HepG2 (cell line): ENCODE measurements at regions not wholly inside any gene's neighbourhood (a gene's known extent, or its start where the extent isn't known, plus 50 kb on each side); places are given as distances from the start of the nearest gene placed in this dataset.

Experiments
- ATAC-seq: fragments of 200-7000 bp; cut with Tn5 transposase; 3 replicates; pipeline ENCODE4 v1.9.1; 2020; ENCODE audit warnings: mild to moderate bottlenecking, moderate library complexity
- BruUV-seq: library from RNA; stranded (reverse); fragments of 400-500 nt; replicated peaks from 2 replicates; lab custom pipeline; 2021; lab: Mats Ljungman, UMichigan
- CTCF ChIA-PET: fragments of 300-600 bp; formaldehyde crosslinking; extraction: SDS; loops from one replicate; lab custom pipeline; 2021; ENCODE audit warnings: low total read pairs, inconsistent platforms, low intra/inter-chr PET ratio; lab: Yijun Ruan, JAX
- POLR2A ChIA-PET: fragments of 350-600 bp; sonication (Branson Sonifier 250); formaldehyde crosslinking; loops from one replicate; lab custom pipeline; 2020; ENCODE audit warnings: antibody characterized with exemption, inconsistent platforms; lab: Yijun Ruan, JAX
- DNase-seq: peaks from one replicate; pipeline ENCODE4 v3.0.0-alpha.2; 2015; ENCODE audit warnings: low spot score
- FAIRE-seq: peaks from 3 replicates; lab custom pipeline; 2011; peaks lifted over from hg19 to GRCh38; lab: Jason Lieb, UNC
- H2AFZ ChIP-seq: one replicate; pipeline ENCODE4 v1.6.1; 2011; ENCODE audit warnings: low read length, inconsistent platforms
- H3K27ac ChIP-seq: fragments of 300-600 bp; 3 replicates; pipeline ENCODE4 v1.8.0; 2011; ENCODE audit warnings: mixed run types, mild to moderate bottlenecking, mixed read lengths, low read length, inconsistent platforms; ENCODE audit not compliant: insufficient read depth; ENCODE audit errors: extremely low read length
- H3K27me3 ChIP-seq, 2 experiments: fragments of 200-600 bp in 1 of 2; 2 replicates in 1 of 2; 3 replicates in 1 of 2; pipeline versions ENCODE4 v1.6.0 to v1.8.0; 2011; ENCODE audit warnings: low read length in 2 of 2, mild to moderate bottlenecking in 2 of 2, moderate library complexity in 2 of 2, inconsistent platforms in 1 of 2; ENCODE audit not compliant: insufficient read depth in 2 of 2, control insufficient read depth in 1 of 2
- H3K36me3 ChIP-seq, 2 experiments: fragments of 200-600 bp in 1 of 2; replicated peaks in 1 of 2; 2 replicates in 1 of 2; 3 replicates in 1 of 2; pipeline versions ENCODE4 v1.5.1 to v1.8.0; 2011; ENCODE audit warnings: low read length in 2 of 2, inconsistent platforms in 1 of 2; ENCODE audit not compliant: insufficient read depth in 2 of 2, control insufficient read depth in 1 of 2
- H3K4me1 ChIP-seq: 2 replicates; pipeline ENCODE4 v1.5.1; 2012; ENCODE audit warnings: low read length, inconsistent platforms; ENCODE audit not compliant: insufficient read depth
- H3K4me2 ChIP-seq: 2 replicates; pipeline ENCODE4 v1.6.0; 2011; ENCODE audit warnings: low read depth, low read length, inconsistent platforms
- H3K4me3 ChIP-seq, 3 experiments: fragments of 200-600 bp in 1 of 3; sonication (generic), shearing (Covaris generic) in 1 of 3; replicated peaks in 1 of 3; 2 replicates each; pipeline ENCODE4 v1.5.1; 2011 to 2016; ENCODE audit warnings: low read length in 3 of 3, inconsistent platforms in 2 of 3, low read depth in 2 of 3, mild to moderate bottlenecking in 2 of 3, control low read depth in 1 of 3, mixed read lengths in 1 of 3; ENCODE audit not compliant: insufficient read depth in 1 of 3
- H3K79me2 ChIP-seq: one replicate; pipeline ENCODE4 v1.6.1; 2011; ENCODE audit warnings: low read length, inconsistent platforms; ENCODE audit not compliant: insufficient read depth
- H3K9ac ChIP-seq: 2 replicates; pipeline ENCODE4 v1.6.0; 2011; ENCODE audit warnings: mild to moderate bottlenecking, low read depth, low read length, inconsistent platforms; ENCODE audit not compliant: insufficient read depth
- H3K9me3 ChIP-seq: 2 replicates; pipeline ENCODE4 v1.5.1; 2012; ENCODE audit warnings: mild to moderate bottlenecking, low read length
- H4K20me1 ChIP-seq: 2 replicates; pipeline ENCODE4 v1.6.0; 2011; ENCODE audit warnings: inconsistent platforms, mild to moderate bottlenecking, low read length, moderate library complexity; ENCODE audit not compliant: insufficient read depth
- ATF2 ChIP-seq: sonication (generic); formaldehyde crosslinking; IDR thresholded peaks from 2 replicates; pipeline ENCODE4 v1.4.0; 2020; ENCODE audit warnings: missing genetic modification reagents
- ELF3 ChIP-seq: IDR thresholded peaks from 2 replicates; pipeline ENCODE4 v1.6.1; 2016; ENCODE audit warnings: missing genetic modification reagents, missing compliant biosample characterization
- HOXD1 ChIP-seq: sonication (generic); formaldehyde crosslinking; IDR thresholded peaks from 2 replicates; pipeline ENCODE4 v1.5.0; 2020; ENCODE audit warnings: missing genetic modification reagents
- LBX2 ChIP-seq: sonication (generic); formaldehyde crosslinking; IDR thresholded peaks from 2 replicates; pipeline ENCODE4 v1.5.0; 2020; ENCODE audit warnings: missing genetic modification reagents, mild to moderate bottlenecking, borderline replicate concordance
- MLX ChIP-seq: IDR thresholded peaks from 2 replicates; pipeline ENCODE4 v1.6.1; 2016
- NCOA2 ChIP-seq: sonication (generic); formaldehyde crosslinking; IDR thresholded peaks from 2 replicates; pipeline ENCODE4 v1.8.0; 2022; ENCODE audit warnings: inconsistent platforms
- NR2F1 ChIP-seq, 2 experiments: fragments of 450-650 bp in 1 of 2; formaldehyde crosslinking in 1 of 2; IDR thresholded peaks; 2 replicates each; pipeline versions ENCODE4 v1.5.0 to v1.6.1; 2016 to 2020; ENCODE audit warnings: mild to moderate bottlenecking in 1 of 2, missing compliant biosample characterization in 1 of 2, missing genetic modification reagents in 1 of 2, moderate library complexity in 1 of 2
- PAWR ChIP-seq: sonication (generic); formaldehyde crosslinking; IDR thresholded peaks from 2 replicates; pipeline ENCODE4 v1.4.0; 2020; ENCODE audit warnings: missing genetic modification reagents, mild to moderate bottlenecking, borderline replicate concordance
- TAF1 ChIP-seq: sonication (generic); formaldehyde crosslinking; IDR thresholded peaks from 2 replicates; pipeline ENCODE4 v1.4.0; 2020; ENCODE audit warnings: missing genetic modification reagents
- ZFP62 ChIP-seq: sonication (generic); formaldehyde crosslinking; IDR thresholded peaks from 2 replicates; pipeline ENCODE4 v1.4.0; 2020; ENCODE audit warnings: missing genetic modification reagents
- ZNF329 ChIP-seq: sonication (generic); formaldehyde crosslinking; IDR thresholded peaks from 2 replicates; pipeline ENCODE4 v1.9.0; 2021; ENCODE audit warnings: low read depth, mild to moderate bottlenecking, missing genetic modification reagents
- ZNF484 ChIP-seq: sonication (generic); formaldehyde crosslinking; IDR thresholded peaks from 2 replicates; pipeline ENCODE4 v1.5.1; 2020; ENCODE audit warnings: mild to moderate bottlenecking, low read depth, missing genetic modification reagents, borderline replicate concordance
- ZNF713 ChIP-seq: sonication (generic); formaldehyde crosslinking; IDR thresholded peaks from 2 replicates; pipeline ENCODE4 v1.4.0; 2020; ENCODE audit warnings: mild to moderate bottlenecking, missing genetic modification reagents
- ZNF816 ChIP-seq: sonication (generic); formaldehyde crosslinking; IDR thresholded peaks from 2 replicates; pipeline ENCODE4 v1.8.0; 2022; ENCODE audit warnings: missing genetic modification reagents, mild to moderate bottlenecking, borderline replicate concordance
- WGBS: methylation state at CpG from one replicate; pipeline ENCODE4 v1.1.6; 2017; ENCODE audit warnings: low lambda C conversion rate; 5-methylcytosine and 5-hydroxymethylcytosine counted together
- in situ Hi-C: cut with HindIII; loops from 2 replicates; pipeline ENCODE4 v1.10.0; 2017; ENCODE audit warnings: low pct_unique_long_range_greater_than_20kb; ENCODE audit not compliant: extremely low pct_ligation_motif_present
- intact Hi-C: fragments of 100-400 bp; cut with micrococcal nuclease; formaldehyde crosslinking; loops from one replicate; pipeline ENCODE4 v1.10.0; 2022; ENCODE audit not compliant: unreplicated experiment

- WGBS = 8% methylated on average over 2 of the region's 2 CpGs
- ChIA-PET POLR2A (no interaction called here), CTCF (no interaction called here)
- H3K4me1 ChIP-seq = no peaks in the 10 kb centered on the region
- no TSS peak for BruUV-seq
- no peaks in the 10 kb centered on the region for H3K79me2 ChIP-seq
- H3K27me3 ChIP-seq = no peaks in the 10 kb centered on the region
- TF ChIP-seq MLX (CRISPR knock-in tag) (no peak), PAWR (no peak), ELF3 (no peak), ZNF713 (no peak), NCOA2 (no peak)
- FAIRE-seq = no peak
- DNase-seq = no peak
- no peak overlapping the region for H3K27ac ChIP-seq
- no peak overlapping the region for H3K4me2 ChIP-seq
- intact Hi-C loops = no loop called here
- ATAC-seq = no peak
- H2AFZ ChIP-seq = no peak overlapping the region
- H4K20me1 ChIP-seq = no peaks in the 10 kb centered on the region
- in situ Hi-C loops = no loop called here
- H3K9me3 ChIP-seq = peaks cover 90% of the 10 kb centered on the region
- H3K9ac ChIP-seq = no peak overlapping the region
- H3K36me3 ChIP-seq = no peaks in the 10 kb centered on the region
- no peak overlapping the region for H3K4me3 ChIP-seq
These were observed 732.5 kb downstream of the KCNJ2 start for GRCh38 chr17:70901870-70902269.

- no peak overlapping the region for H3K27ac ChIP-seq
- H3K9ac ChIP-seq = no peak overlapping the region
- no peaks in the 10 kb centered on the region for H3K79me2 ChIP-seq
- no peak overlapping the region for H2AFZ ChIP-seq
- intact Hi-C loops (no loop called here), in situ Hi-C loops (no loop called here)
- H3K36me3 ChIP-seq = no peaks in the 10 kb centered on the region
- H3K9me3 ChIP-seq = peaks cover 86% of the 10 kb centered on the region
- no TSS peak for BruUV-seq
- TF ChIP-seq ZNF484 (CRISPR knock-in tag) = no peak
- TF ChIP-seq HOXD1 (CRISPR knock-in tag) = no peak
- no peak for TF ChIP-seq ZNF816 (CRISPR knock-in tag)
- no peak for TF ChIP-seq ZNF329
- TF ChIP-seq LBX2 = no peak
- TF ChIP-seq NR2F1 (CRISPR knock-in tag; IDR thresholded peaks at IDR 0.05) = no peak
- no peak for TF ChIP-seq ATF2 (CRISPR knock-in tag)
- no peak for TF ChIP-seq TAF1
- TF ChIP-seq ZFP62 = no peak
- DNase-seq (no peak), ATAC-seq (no peak), FAIRE-seq (no peak)
- POLR2A ChIA-PET = no interaction called here
- no peaks in the 10 kb centered on the region for H4K20me1 ChIP-seq
- H3K4me3 ChIP-seq = no peak overlapping the region
- H3K4me2 ChIP-seq = no peak overlapping the region
- no peaks in the 10 kb centered on the region for H3K4me1 ChIP-seq
- 0% methylated on average over 3 of the region's 3 CpGs for WGBS
- CTCF ChIA-PET = no interaction called here
- no peaks in the 10 kb centered on the region for H3K27me3 ChIP-seq
These were observed 736.5 kb downstream of the KCNJ2 start for GRCh38 chr17:70905796-70906195.
